GM18868 (cell line): ENCODE measurements at regions not wholly inside any gene's neighbourhood (a gene's known extent, or its start where the extent isn't known, plus 50 kb on each side); places are given as distances from the start of the nearest gene placed in this dataset.
"Not testable (repeated sequence)": the region's sequence is repeated elsewhere in the genome, so short reads cannot be mapped to it uniquely, and the experiment has no call there.

Experiments
- ATAC-seq: cut with Tn5 transposase; IDR thresholded peaks from one replicate; pipeline ENCODE4 v1.9.1; 2021; ENCODE audit warnings: mild to moderate bottlenecking, moderate library complexity; ENCODE audit not compliant: unreplicated experiment

- ATAC-seq: peak; percentile 86
These were observed 93.0 kb downstream of the CRLF3 start for GRCh38 chr17:30731210-30732132.

GRCh38 chr17:30730837-30731209 is 93.7 kb downstream of the CRLF3 start:
- ATAC-seq: not testable (repeated sequence)

- ATAC-seq: not testable (repeated sequence)
These were observed 94.2 kb downstream of the CRLF3 start for GRCh38 chr17:30730171-30730836.

GRCh38 chr17:30729471-30730170 is 94.9 kb downstream of the CRLF3 start:
- not testable (repeated sequence) for ATAC-seq

GRCh38 chr17:30727517-30727916 is 97.0 kb downstream of the CRLF3 start:
- not testable (repeated sequence) for ATAC-seq

- not testable (repeated sequence) for ATAC-seq
These were observed 97.8 kb downstream of the CRLF3 start for GRCh38 chr17:30726734-30727133.

- not testable (repeated sequence) for ATAC-seq
These were observed 98.2 kb downstream of the CRLF3 start for GRCh38 chr17:30726310-30726709.

- not testable (repeated sequence) for ATAC-seq
These were observed 100.3 kb downstream of the CRLF3 start for GRCh38 chr17:30724034-30724650.

GRCh38 chr17:30722114-30722780 is 102.2 kb downstream of the CRLF3 start:
- not testable (repeated sequence) for ATAC-seq

- not testable (repeated sequence) for ATAC-seq
These were observed 103.5 kb downstream of the CRLF3 start for GRCh38 chr17:30720971-30721370.

GRCh38 chr17:30720013-30720471 is 104.5 kb downstream of the CRLF3 start:
- ATAC-seq: no peak

- not testable (repeated sequence) for ATAC-seq
These were observed 105.1 kb downstream of the CRLF3 start for GRCh38 chr17:30719131-30719973.

GRCh38 chr17:30718691-30719090 is 105.8 kb downstream of the CRLF3 start:
- ATAC-seq: not testable (repeated sequence)

- ATAC-seq: not testable (repeated sequence)
These were observed 106.4 kb downstream of the CRLF3 start for GRCh38 chr17:30718099-30718447.

GRCh38 chr17:30717291-30718098 is 107.0 kb downstream of the CRLF3 start:
- no peak for ATAC-seq

- no peak for ATAC-seq
These were observed 107.8 kb downstream of the CRLF3 start for GRCh38 chr17:30716461-30717290.

GRCh38 chr17:30714825-30715622 is 109.5 kb downstream of the CRLF3 start:
- peak; percentile 63 for ATAC-seq
